ENCODE measurements at regions not wholly inside any gene's neighbourhood (a gene's known extent, or its start where the extent isn't known, plus 50 kb on each side); places are given as distances from the start of the nearest gene placed in this dataset.

DNA sequence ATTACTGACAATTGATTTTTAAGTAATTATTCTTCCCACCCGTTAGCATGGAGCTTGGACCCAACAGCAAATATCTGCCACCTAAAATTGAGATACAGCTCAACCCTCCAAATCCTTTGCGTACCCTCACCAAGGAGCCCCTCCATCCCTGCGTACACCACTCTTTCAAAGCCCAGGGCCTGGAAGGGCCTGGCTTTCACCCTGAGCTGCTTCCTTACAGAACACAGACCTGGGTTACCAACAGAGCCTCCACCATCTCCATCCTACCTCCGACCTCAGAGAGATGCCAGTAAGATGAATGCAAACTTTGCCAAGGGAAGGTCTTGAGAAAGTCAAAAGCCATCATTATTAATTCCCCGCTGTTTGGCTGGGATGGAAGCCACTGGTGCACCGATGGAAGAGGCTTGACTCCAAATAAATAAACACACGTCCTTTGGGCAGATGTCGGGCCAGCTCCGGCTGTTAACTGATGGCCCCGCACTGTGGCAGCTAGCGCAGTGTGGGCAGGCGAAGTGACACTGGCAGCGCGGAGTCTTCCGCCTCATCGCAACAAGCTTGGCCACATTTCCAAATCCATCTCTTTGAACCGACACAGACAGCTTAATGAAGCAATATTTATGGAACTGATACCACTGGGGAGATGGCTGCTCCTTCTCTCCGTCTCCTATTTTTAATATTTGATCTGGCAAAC is 150.2 kb upstream of the VSTM2B start:
- Histone ChIP-seq H2AFZ (ENCODE audit: low read depth) (no peak overlapping the region), H3F3A (replicated peaks; ENCODE audit: insufficient read depth) (no peaks in the 10 kb centered on the region), H3K4me1 (ENCODE audit: control insufficient read depth in 1 of 2, insufficient read depth in 2 of 2, low read depth in 1 of 2, low read length in 1 of 2) (no peaks in the 10 kb centered on the region), H3K4me3 (ENCODE audit: low read depth in 2 of 2, low read length in 1 of 2) (no peak overlapping the region), H3K9ac (no peak overlapping the region), H3K36me3 (replicated peaks in 1 of 2; ENCODE audit: control insufficient read depth in 1 of 2, insufficient read depth in 2 of 2, low read length in 1 of 2) (no peaks in the 10 kb centered on the region), H3K4me2 (no peak overlapping the region), H3K79me2 (ENCODE audit: insufficient read depth) (no peaks in the 10 kb centered on the region), H3K9me2 (no peaks in the 10 kb centered on the region), H3K9me3 (no peaks in the 10 kb centered on the region), H3K27me3 (ENCODE audit: insufficient read depth) (no peaks in the 10 kb centered on the region; the same call in 1 of the 2 replicates), H4K20me1 (ENCODE audit: insufficient read depth) (no peaks in the 10 kb centered on the region), H3K27ac (ENCODE audit: low read depth in 2 of 2, low read length in 1 of 2) (no peak overlapping the region)
- POLR2A ChIA-PET, result no interaction called here
- 18% methylated on average over 14 of the region's 18 CpGs for WGBS (ENCODE audit: low lambda C conversion rate)
- CTCF ChIA-PET, result interaction anchor here (2.0 kb wide), 1 partner anchor 153 kb away, joined by 4 read pairs; no protein-coding TSS in a partner anchor
- DNase-seq, result no peak
- TF ChIP-seq GABPA (IDR thresholded peaks at IDR 0.05; ENCODE audit: low read depth), result no peak
- TF ChIP-seq TEAD4 (IDR thresholded peaks at IDR 0.05; ENCODE audit: borderline replicate concordance, insufficient read depth), result no peak
- no peak for TF ChIP-seq REST (IDR thresholded peaks at IDR 0.05; ENCODE audit: low read depth, low read length)
- no peak for TF ChIP-seq FOSL2 (IDR thresholded peaks at IDR 0.05; ENCODE audit: borderline replicate concordance, low read depth)
- TF ChIP-seq EZH2phosphoT487 (IDR thresholded peaks at IDR 0.05; ENCODE audit: borderline replicate concordance, low read depth), result no peak
- no peak for TF ChIP-seq CHD2 (IDR thresholded peaks at IDR 0.05; ENCODE audit: low read length, partially characterized antibody)
- TF ChIP-seq, protein P1, sequence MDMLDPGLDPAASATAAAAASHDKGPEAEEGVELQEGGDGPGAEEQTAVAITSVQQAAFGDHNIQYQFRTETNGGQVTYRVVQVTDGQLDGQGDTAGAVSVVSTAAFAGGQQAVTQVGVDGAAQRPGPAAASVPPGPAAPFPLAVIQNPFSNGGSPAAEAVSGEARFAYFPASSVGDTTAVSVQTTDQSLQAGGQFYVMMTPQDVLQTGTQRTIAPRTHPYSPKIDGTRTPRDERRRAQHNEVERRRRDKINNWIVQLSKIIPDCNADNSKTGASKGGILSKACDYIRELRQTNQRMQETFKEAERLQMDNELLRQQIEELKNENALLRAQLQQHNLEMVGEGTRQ (IDR thresholded peaks at IDR 0.05; ENCODE audit: borderline replicate concordance, low read depth, low read length), result no peak
- TF ChIP-seq MEF2A (IDR thresholded peaks at IDR 0.05; ENCODE audit: borderline replicate concordance, low read depth), result no peak
- no peak for TF ChIP-seq USF1 (IDR thresholded peaks at IDR 0.05; ENCODE audit: borderline replicate concordance, low read depth)
- TF ChIP-seq NFIC (IDR thresholded peaks at IDR 0.05; ENCODE audit: borderline replicate concordance), result no peak
- TF ChIP-seq EP300 (IDR thresholded peaks at IDR 0.05; ENCODE audit: borderline replicate concordance in 1 of 2, low read depth in 1 of 2, low read length in 1 of 2), result no peak
- TF ChIP-seq JUND (IDR thresholded peaks at IDR 0.05), result no peak
- TF ChIP-seq RCOR1 (IDR thresholded peaks at IDR 0.05; ENCODE audit: low read length), result no peak
- no peak for TF ChIP-seq ELF1 (IDR thresholded peaks at IDR 0.05)
- TF ChIP-seq RAD21 (IDR thresholded peaks at IDR 0.05; ENCODE audit: low read length), result no peak

Measured in SK-N-SH (cell line).